Bronchial epithelial cell (primary cell): ENCODE measurements at regions not wholly inside any gene's neighbourhood (a gene's known extent, or its start where the extent isn't known, plus 50 kb on each side); places are given as distances from the start of the nearest gene placed in this dataset.

Experiments used
- DNase-seq: peaks from one replicate; pipeline ENCODE4 v3.0.0-alpha.2; 2010; ENCODE audit warnings: low read depth
- FAIRE-seq: peaks from 2 replicates; lab custom pipeline; 2011; peaks lifted over from hg19 to GRCh38; lab: Jason Lieb, UNC
- H3K27me3 ChIP-seq: 2 replicates; pipeline ENCODE4 v1.5.1; 2011; ENCODE audit warnings: low read length; ENCODE audit not compliant: control insufficient read depth, insufficient read depth
- H3K36me3 ChIP-seq: 2 replicates; pipeline ENCODE4 v1.5.1; 2011; ENCODE audit warnings: low read length; ENCODE audit not compliant: control insufficient read depth, insufficient read depth
- H3K4me3 ChIP-seq: 2 replicates; pipeline ENCODE4 v1.5.1; 2011; ENCODE audit warnings: mild to moderate bottlenecking, low read depth, low read length, control low read depth
- TF ChIP-seq, protein P1 (sequence below): IDR thresholded peaks from 2 replicates; pipeline ENCODE4 v1.5.1; 2011; ENCODE audit warnings: mild to moderate bottlenecking, moderate library complexity, low read length, control low read depth, inconsistent platforms; ENCODE audit not compliant: insufficient read depth, severe bottlenecking

DNA sequence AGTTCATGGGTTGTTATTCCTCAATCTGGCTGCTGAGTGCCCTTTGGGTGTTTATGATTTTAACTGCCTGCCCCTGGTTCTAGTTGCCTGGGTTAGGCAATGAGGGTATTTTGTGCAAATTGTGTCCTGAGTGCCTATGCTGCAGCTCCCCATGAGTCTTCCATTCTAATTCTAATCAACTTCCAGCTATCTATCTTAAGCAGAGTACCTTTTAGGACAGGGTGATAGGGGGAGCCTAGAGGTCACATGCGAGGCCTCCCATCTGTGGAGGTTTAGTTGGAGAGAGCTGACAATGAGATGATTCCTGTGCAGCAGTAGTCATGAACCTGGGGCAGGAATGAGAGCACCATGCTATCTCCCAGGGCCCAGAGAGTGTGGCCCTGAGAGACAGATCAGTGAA, 225.9 kb upstream of the PLEKHG7 start:
- Histone ChIP-seq H3K27me3 (no peaks in the 10 kb centered on the region), H3K36me3 (no peaks in the 10 kb centered on the region), H3K4me3 (no peak overlapping the region)
- FAIRE-seq = no peak
- TF ChIP-seq, protein P1, sequence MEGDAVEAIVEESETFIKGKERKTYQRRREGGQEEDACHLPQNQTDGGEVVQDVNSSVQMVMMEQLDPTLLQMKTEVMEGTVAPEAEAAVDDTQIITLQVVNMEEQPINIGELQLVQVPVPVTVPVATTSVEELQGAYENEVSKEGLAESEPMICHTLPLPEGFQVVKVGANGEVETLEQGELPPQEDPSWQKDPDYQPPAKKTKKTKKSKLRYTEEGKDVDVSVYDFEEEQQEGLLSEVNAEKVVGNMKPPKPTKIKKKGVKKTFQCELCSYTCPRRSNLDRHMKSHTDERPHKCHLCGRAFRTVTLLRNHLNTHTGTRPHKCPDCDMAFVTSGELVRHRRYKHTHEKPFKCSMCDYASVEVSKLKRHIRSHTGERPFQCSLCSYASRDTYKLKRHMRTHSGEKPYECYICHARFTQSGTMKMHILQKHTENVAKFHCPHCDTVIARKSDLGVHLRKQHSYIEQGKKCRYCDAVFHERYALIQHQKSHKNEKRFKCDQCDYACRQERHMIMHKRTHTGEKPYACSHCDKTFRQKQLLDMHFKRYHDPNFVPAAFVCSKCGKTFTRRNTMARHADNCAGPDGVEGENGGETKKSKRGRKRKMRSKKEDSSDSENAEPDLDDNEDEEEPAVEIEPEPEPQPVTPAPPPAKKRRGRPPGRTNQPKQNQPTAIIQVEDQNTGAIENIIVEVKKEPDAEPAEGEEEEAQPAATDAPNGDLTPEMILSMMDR = no peak
- no peak for DNase-seq

GRCh38 chr12:92473564-92473963, 229.2 kb upstream of the PLEKHG7 start:
- Histone ChIP-seq H3K36me3 (no peaks in the 10 kb centered on the region), H3K27me3 (no peaks in the 10 kb centered on the region), H3K4me3 (no peak overlapping the region)
- DNase-seq = no peak
- no peak for FAIRE-seq
- TF ChIP-seq, protein P1 = no peak

- FAIRE-seq = no peak
Measured at GRCh38 chr12:92472201-92472600, 230.6 kb upstream of the PLEKHG7 start.

DNA sequence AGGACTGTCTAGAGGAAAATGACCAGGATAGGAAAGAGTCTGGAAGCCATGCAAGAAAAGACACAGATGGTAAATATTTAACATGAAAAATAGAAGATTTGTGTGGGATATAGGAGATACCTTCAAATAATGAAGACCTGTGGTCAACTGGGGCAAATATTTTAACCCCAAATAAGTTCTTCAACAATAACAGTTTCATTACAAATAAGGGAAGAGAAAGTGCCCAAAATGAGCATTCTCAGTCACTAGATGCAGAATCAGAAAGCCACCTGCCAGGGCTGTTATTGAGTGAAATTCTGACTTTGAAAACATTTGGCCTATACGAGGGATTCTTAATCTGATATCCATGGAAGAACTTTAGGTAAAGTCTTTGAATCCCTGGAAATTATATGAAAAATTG, 231.2 kb upstream of the PLEKHG7 start:
- no peaks in the 10 kb centered on the region for H3K36me3 ChIP-seq
- TF ChIP-seq, protein P1 = no peak
- H3K27me3 ChIP-seq = no peaks in the 10 kb centered on the region
- no peak overlapping the region for H3K4me3 ChIP-seq
- FAIRE-seq (no peak), DNase-seq (no peak)

More at GRCh38 chr12:92472201-92472600, 230.6 kb upstream of the PLEKHG7 start:
- TF ChIP-seq, protein P1 = no peak
- DNase-seq = no peak
- no peaks in the 10 kb centered on the region for H3K36me3 ChIP-seq
- no peaks in the 10 kb centered on the region for H3K27me3 ChIP-seq
- no peak overlapping the region for H3K4me3 ChIP-seq

DNA sequence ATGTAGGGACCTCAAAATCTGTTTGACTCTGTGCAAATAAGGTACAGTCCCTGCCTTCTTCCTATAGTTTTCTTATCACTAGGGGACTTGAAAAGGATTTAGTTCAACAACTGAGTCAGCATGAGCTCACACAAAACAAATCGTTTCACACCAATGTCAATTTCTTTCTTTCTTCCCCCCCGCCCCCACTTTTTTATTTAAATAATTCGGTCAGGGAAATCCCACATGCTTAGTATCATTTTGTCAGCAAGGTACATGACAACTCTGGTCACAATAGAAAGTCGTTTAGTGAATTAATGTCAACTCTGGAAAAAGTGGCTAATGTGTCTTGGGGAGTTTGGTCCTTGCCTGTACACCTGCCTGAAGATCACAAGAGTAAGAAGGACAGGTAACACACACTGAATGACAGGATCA, 232.2 kb upstream of the PLEKHG7 start:
- Histone ChIP-seq H3K27me3 (no peaks in the 10 kb centered on the region), H3K36me3 (no peaks in the 10 kb centered on the region), H3K4me3 (no peak overlapping the region)
- FAIRE-seq = no peak
- TF ChIP-seq, protein P1 = no peak
- peak; percentile 50 for DNase-seq

DNA sequence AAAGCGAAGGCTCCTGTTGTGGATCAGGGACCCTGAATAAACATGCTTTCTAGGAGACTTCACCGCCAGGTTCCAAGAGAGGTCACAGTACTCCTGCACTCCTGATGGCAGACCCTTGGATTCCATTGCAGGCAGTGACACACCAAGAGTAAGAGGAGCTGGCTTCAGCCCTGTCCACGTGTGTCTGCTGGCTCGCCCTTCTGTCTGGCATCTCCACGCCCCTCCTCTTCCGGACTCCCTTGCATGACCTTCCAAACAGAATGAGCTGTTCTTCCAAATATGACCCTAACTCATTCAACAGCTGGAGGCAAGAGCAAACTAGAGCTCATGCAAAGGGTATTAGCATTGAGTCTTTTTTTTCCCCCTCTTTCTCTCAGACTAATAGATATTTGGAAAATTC, 233.0 kb upstream of the PLEKHG7 start:
- Histone ChIP-seq H3K27me3 (no peaks in the 10 kb centered on the region), H3K4me3 (no peak overlapping the region), H3K36me3 (no peaks in the 10 kb centered on the region)
- TF ChIP-seq, protein P1 = no peak
- peak; percentile 60 for DNase-seq
- FAIRE-seq = no peak
